ENCODE measurements at regions not wholly inside any gene's neighbourhood (a gene's known extent, or its start where the extent isn't known, plus 50 kb on each side); places are given as distances from the start of the nearest gene placed in this dataset.

GRCh38 chr20:24872291-24873024, 76.6 kb upstream of the CST7 start:
- no peak for TF ChIP-seq SUZ12 (IDR thresholded peaks at IDR 0.05; ENCODE audit: extremely low read depth, insufficient read depth, insufficient read length)
- TF ChIP-seq YY1 (IDR thresholded peaks at IDR 0.05; ENCODE audit: insufficient read depth, insufficient read length), result no peak
- no peak for TF ChIP-seq ZNF274 (IDR thresholded peaks at IDR 0.05; ENCODE audit: low read depth, low read length)

All from NT2/D1 (cell line).